Coronary artery (tissue), 2 donors: ENCODE measurements at regions not wholly inside any gene's neighbourhood (a gene's known extent, or its start where the extent isn't known, plus 50 kb on each side); places are given as distances from the start of the nearest gene placed in this dataset.

Source experiments
- DNase-seq: peaks from one replicate; pipeline ENCODE4 v3.0.0-alpha.2; 2017; ENCODE audit warnings: low spot score
- H3K27ac ChIP-seq, 2 donors: fragments of 200-600 bp; sonication (generic); one replicate each; pipeline ENCODE4 v1.5.1; 2016 to 2019
- H3K4me3 ChIP-seq: fragments of 200-600 bp; sonication (generic); 2 replicates; pipeline ENCODE4 v1.5.1; 2016; ENCODE audit warnings: mild to moderate bottlenecking, moderate library complexity
- CTCF ChIP-seq: fragments of 200-600 bp; sonication (generic); IDR thresholded peaks from one replicate; pipeline ENCODE4 v1.5.1; 2019; ENCODE audit warnings: antibody characterized with exemption

- DNase-seq = peak; percentile 73
- H3K27ac ChIP-seq = peak overlapping the region in 1 of 2 donors; percentile 76
- no peak overlapping the region for H3K4me3 ChIP-seq
- peak; percentile 36 for TF ChIP-seq CTCF
Observed at GRCh38 chr10:69716711-69717560, 84.8 kb upstream of the COL13A1 start.

GRCh38 chr10:69718951-69719350 lies 82.8 kb upstream of the COL13A1 start:
- DNase-seq = no peak
- Histone ChIP-seq H3K4me3 (no peak overlapping the region), H3K27ac (no peak overlapping the region)
- TF ChIP-seq CTCF = no peak

- H3K4me3 ChIP-seq = no peak overlapping the region
- TF ChIP-seq CTCF = no peak
- DNase-seq = peak; percentile 59
- H3K27ac ChIP-seq = peak overlapping the region in 1 of 2 donors; percentile 42
Observed at GRCh38 chr10:69721690-69722310, 79.9 kb upstream of the COL13A1 start.

DNA sequence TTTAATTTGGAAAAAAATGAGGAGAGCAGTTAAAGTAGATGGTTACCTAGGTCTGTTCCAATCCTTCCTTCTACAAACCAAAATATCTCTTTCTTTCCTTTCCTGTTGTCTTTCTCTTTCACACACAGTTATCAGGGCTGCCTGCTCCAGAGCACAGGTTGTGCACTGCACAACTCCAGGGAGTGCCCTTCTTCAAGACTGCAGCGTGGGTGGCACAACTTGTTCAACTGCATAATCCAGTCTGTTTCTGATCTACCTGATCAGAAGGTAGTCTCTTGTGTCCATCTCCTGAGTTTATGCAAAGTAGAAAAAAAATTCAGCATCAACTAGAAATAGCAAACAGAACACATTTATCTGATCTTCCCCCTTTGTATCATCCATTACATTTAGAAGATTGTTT lies 78.1 kb upstream of the COL13A1 start:
- Histone ChIP-seq H3K27ac (no peak overlapping the region), H3K4me3 (no peak overlapping the region)
- no peak for TF ChIP-seq CTCF
- no peak for DNase-seq

DNA sequence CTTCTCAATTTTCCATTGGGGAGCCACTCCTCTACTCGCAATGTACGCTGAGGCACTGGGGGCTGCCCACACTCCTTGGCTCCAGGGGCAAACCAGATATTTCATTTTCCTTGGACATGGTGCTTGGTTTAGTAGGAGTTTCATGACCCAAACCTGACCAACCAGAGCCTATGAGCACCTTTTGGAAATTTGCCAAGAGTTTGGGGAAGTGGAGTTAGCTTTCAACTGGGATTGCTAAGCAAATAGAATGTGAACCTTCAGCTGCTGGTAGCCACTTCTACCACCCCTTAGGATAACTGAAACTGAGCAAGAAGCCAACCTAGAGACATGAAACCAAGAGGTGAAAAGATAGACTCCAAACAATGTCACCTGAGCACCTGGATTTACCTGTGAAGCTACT lies 74.9 kb upstream of the COL13A1 start:
- DNase-seq = no peak
- no peak overlapping the region for H3K4me3 ChIP-seq
- H3K27ac ChIP-seq = no peak overlapping the region
- no peak for TF ChIP-seq CTCF

DNA sequence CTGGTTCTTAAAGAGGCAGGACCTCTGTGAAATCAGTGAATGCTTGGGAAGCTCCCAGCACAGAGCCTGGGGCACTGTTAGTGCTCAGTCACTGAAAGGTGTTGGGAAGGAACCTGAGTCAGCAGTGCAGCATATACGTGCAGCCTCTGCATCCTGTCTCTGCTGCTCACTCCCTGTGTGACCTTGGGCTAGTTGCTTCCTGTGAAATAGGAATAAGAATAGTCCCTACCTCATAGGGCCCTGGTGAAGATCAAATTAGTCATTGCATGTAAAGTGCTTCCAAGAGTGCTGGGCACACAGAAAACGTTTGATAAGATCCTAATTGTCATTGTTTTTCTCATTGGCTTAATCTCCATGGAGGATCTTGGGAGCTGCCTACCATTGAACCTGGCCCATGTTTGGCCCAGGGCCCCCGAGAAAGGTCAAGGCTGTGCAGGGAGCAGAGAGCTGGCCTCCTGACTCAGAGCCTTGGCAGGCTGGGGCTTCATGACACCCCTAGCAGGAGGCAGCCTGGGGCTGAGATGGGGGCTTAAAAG lies 73.3 kb upstream of the COL13A1 start:
- DNase-seq = no peak
- peak overlapping the region; percentile 25 to 92 for H3K27ac ChIP-seq
- no peak overlapping the region for H3K4me3 ChIP-seq
- TF ChIP-seq CTCF = no peak
